GM12878 (cell line): ENCODE measurements at regions not wholly inside any gene's neighbourhood (a gene's known extent, or its start where the extent isn't known, plus 50 kb on each side); places are given as distances from the start of the nearest gene placed in this dataset.

Experiments
- ATAC-seq: fragments of 200-7000 bp; cut with Tn5 transposase; 3 replicates; pipeline ENCODE4 v1.9.1; 2020; ENCODE audit warnings: mild to moderate bottlenecking, moderate library complexity
- BruUV-seq: library from RNA; stranded (reverse); fragments of 400-500 nt; replicated peaks from 2 replicates; lab custom pipeline; 2021; lab: Mats Ljungman, UMichigan
- CTCF ChIA-PET: fragments of 300-600 bp; sonication (Branson Sonifier 250); formaldehyde crosslinking; extraction: SDS; loops from one replicate; lab custom pipeline; 2021; ENCODE audit warnings: inconsistent platforms; lab: Yijun Ruan, JAX
- POLR2A ChIA-PET: fragments of 350-600 bp; formaldehyde crosslinking; extraction: SDS; loops from one replicate; lab custom pipeline; 2021; ENCODE audit warnings: inconsistent platforms; lab: Charles Lee
- RAD21 ChIA-PET: fragments of 300-600 bp; sonication (Branson Sonifier 250); formaldehyde crosslinking; loops from one replicate; lab custom pipeline; 2023; ENCODE audit warnings: antibody characterized with exemption; ENCODE audit not compliant: unreplicated experiment; lab: Charles Lee
- SMC1A ChIA-PET: fragments of 300-600 bp; sonication (Branson Sonifier 250); formaldehyde crosslinking; loops from one replicate; lab custom pipeline; 2023; ENCODE audit not compliant: unreplicated experiment, uncharacterized antibody; lab: Charles Lee
- DNase-seq: peaks from one replicate; pipeline ENCODE4 v3.0.0-alpha.2; 2011; ENCODE audit warnings: low read depth, low spot score
- FAIRE-seq: peaks from 3 replicates; lab custom pipeline; 2011; peaks lifted over from hg19 to GRCh38; lab: Jason Lieb, UNC
- H2AFZ ChIP-seq: 2 replicates; pipeline ENCODE4 v1.6.0; 2011; ENCODE audit warnings: low read depth, low read length, control low read depth; ENCODE audit not compliant: control insufficient read depth
- H3K27ac ChIP-seq: 2 replicates; pipeline ENCODE4 v1.5.1; 2011; ENCODE audit warnings: control low read depth; ENCODE audit not compliant: control insufficient read depth, insufficient read depth
- H3K27me3 ChIP-seq, 2 experiments: replicated peaks in 1 of 2; 2 replicates each; pipeline versions ENCODE4 v1.6.0 to v1.6.1; 2011; ENCODE audit warnings: low read length in 1 of 2; ENCODE audit not compliant: control insufficient read depth in 2 of 2, insufficient read depth in 2 of 2
- H3K36me3 ChIP-seq, 2 experiments: 2 replicates each; pipeline ENCODE4 v1.5.1; 2011; ENCODE audit warnings: low read length in 1 of 2; ENCODE audit not compliant: control insufficient read depth in 2 of 2, insufficient read depth in 2 of 2
- H3K4me1 ChIP-seq: 2 replicates; pipeline ENCODE4 v1.6.1; 2011; ENCODE audit warnings: mild to moderate bottlenecking, low read length, moderate library complexity, mixed read lengths; ENCODE audit not compliant: control insufficient read depth, insufficient read depth
- H3K4me2 ChIP-seq: 2 replicates; pipeline ENCODE4 v1.6.0; 2011; ENCODE audit warnings: control low read depth; ENCODE audit not compliant: control insufficient read depth, insufficient read depth
- H3K4me3 ChIP-seq: fragments of 200-600 bp; sonication (generic); 2 replicates; pipeline ENCODE4 v1.5.1; 2016
- H3K79me2 ChIP-seq: 2 replicates; pipeline ENCODE4 v1.6.0; 2011; ENCODE audit warnings: low read length; ENCODE audit not compliant: control insufficient read depth, insufficient read depth
- H3K9ac ChIP-seq: 2 replicates; pipeline ENCODE4 v1.8.0; 2011; ENCODE audit warnings: low read length, control low read depth, mixed read lengths; ENCODE audit not compliant: control insufficient read depth, insufficient read depth
- H3K9me3 ChIP-seq: replicated peaks from 3 replicates; pipeline ENCODE4 v1.5.1; 2011; ENCODE audit warnings: mild to moderate bottlenecking, low read length; ENCODE audit not compliant: control insufficient read depth, insufficient read depth
- H4K20me1 ChIP-seq: 2 replicates; pipeline ENCODE4 v1.6.0; 2011; ENCODE audit not compliant: control insufficient read depth, insufficient read depth
- ELK1 ChIP-seq: IDR thresholded peaks from 2 replicates; pipeline ENCODE4 v1.6.1; 2012; ENCODE audit warnings: low read depth, low read length, improper control_type of control experiment
- NFYB ChIP-seq: IDR thresholded peaks from 2 replicates; pipeline ENCODE4 v1.6.1; 2011; ENCODE audit warnings: low read depth, mild to moderate bottlenecking, low read length, improper control_type of control experiment, moderate library complexity; ENCODE audit not compliant: insufficient read depth
- RAD51 ChIP-seq: fragments of 450-650 bp; IDR thresholded peaks from 2 replicates; pipeline ENCODE4 v1.6.1; 2016; ENCODE audit warnings: moderate library complexity, mild to moderate bottlenecking, inconsistent platforms
- SPI1 ChIP-seq: IDR thresholded peaks from 2 replicates; pipeline ENCODE4 v1.6.1; 2011; ENCODE audit warnings: low read depth, mild to moderate bottlenecking, low read length, moderate library complexity, borderline replicate concordance; ENCODE audit not compliant: insufficient read depth
- USF2 ChIP-seq: IDR thresholded peaks from 2 replicates; pipeline ENCODE4 v1.6.1; 2011; ENCODE audit warnings: low read depth, low read length, improper control_type of control experiment, borderline replicate concordance
- WGBS: methylation state at CpG from one replicate; pipeline ENCODE4 v1.1.6; 2016; ENCODE audit warnings: low lambda C conversion rate; ENCODE audit not compliant: insufficient replicate concordance, insufficient coverage; ENCODE audit errors: missing lambda C conversion rate; 5-methylcytosine and 5-hydroxymethylcytosine counted together
- in situ Hi-C: fragments of 300-500 bp; cut with MboI; formaldehyde crosslinking; loops from 9 replicates; pipeline ENCODE4 v1.14.3; 2018; ENCODE audit warnings: mixed read lengths
- intact Hi-C: fragments of 100-400 bp; cut with micrococcal nuclease; formaldehyde crosslinking; loops from one replicate; pipeline ENCODE4 v1.14.2; 2022; ENCODE audit not compliant: unreplicated experiment

- SMC1A ChIA-PET, result interaction anchor here (0.6 to 1.5 kb wide), 5 partner anchors 10 to 368 kb away, joined by 3 to 5 read pairs (median 3); no protein-coding TSS in a partner anchor
- Histone ChIP-seq H4K20me1 (no peaks in the 10 kb centered on the region), H3K4me2 (no peak overlapping the region), H3K27ac (no peak overlapping the region), H3K27me3 (no peaks in the 10 kb centered on the region), H3K4me3 (no peak overlapping the region), H3K9ac (no peak overlapping the region), H3K9me3 (peaks cover 1% of the 10 kb centered on the region; the same call in 2 of the 3 replicates), H3K79me2 (no peaks in the 10 kb centered on the region), H3K4me1 (no peaks in the 10 kb centered on the region), H2AFZ (peak overlapping the region; percentile 19; the same call in 1 of the 2 replicates), H3K36me3 (no peaks in the 10 kb centered on the region; a peak in 1 of 4 replicates)
- POLR2A ChIA-PET, result interaction anchor here (0.6 to 0.8 kb wide), 2 partner anchors 30 to 37 kb away, joined by 3 read pairs; no protein-coding TSS in a partner anchor
- ATAC-seq (peak; percentile 96), DNase-seq (peak; percentile 11), FAIRE-seq (peak; percentile 38)
- TF ChIP-seq RAD51 (peak; percentile 89), USF2 (peak; percentile 23; the same call in 1 of the 2 replicates), SPI1 (peak; percentile 71; the same call in 1 of the 2 replicates), NFYB (peak; percentile 51; the same call in 1 of the 2 replicates), ELK1 (no peak)
- in situ Hi-C loops (no loop called here), intact Hi-C loops (no loop called here)
- 12% methylated on average over 5 of the region's 5 CpGs for WGBS
- CTCF ChIA-PET, result interaction anchor here (0.6 kb wide), 1 partner anchor 782 kb away, joined by 3 read pairs; no protein-coding TSS in a partner anchor
- RAD21 ChIA-PET, result no interaction called here
- no TSS peak for BruUV-seq
Measured at GRCh38 chr2:8090748-8091700, 590.8 kb upstream of the ID2 start.
